Activated CD4-positive, alpha-beta memory T cell treated with anti-CD3 and anti-CD28 coated beads, Interleukin-2, amount 10 ng/mL, durations not matched to agents 7 days and 5 days (primary cell): ENCODE measurements at regions not wholly inside any gene's neighbourhood (a gene's known extent, or its start where the extent isn't known, plus 50 kb on each side); places are given as distances from the start of the nearest gene placed in this dataset.

Experiments used
- CTCF ChIA-PET: fragments of 350-600 bp; sonication (Branson Sonifier 250); formaldehyde crosslinking; loops from one replicate; lab custom pipeline; 2021; ENCODE audit warnings: antibody characterized with exemption, inconsistent platforms; lab: Charles Lee
- POLR2A ChIA-PET: fragments of 350-600 bp; sonication (Branson Sonifier 250); formaldehyde crosslinking; loops from one replicate; lab custom pipeline; 2021; ENCODE audit warnings: antibody characterized with exemption; lab: Charles Lee
- DNase-seq: peaks from one replicate; pipeline ENCODE4 v3.0.0-alpha.2; 2020
- H3K27ac Mint-ChIP-seq: one replicate; pipeline ENCODE4 v1.8.0; 2021; ENCODE audit warnings: mild to moderate bottlenecking, mixed read lengths
- H3K27me3 Mint-ChIP-seq: one replicate; pipeline ENCODE4 v1.8.0; 2021; ENCODE audit warnings: mixed read lengths
- H3K36me3 Mint-ChIP-seq: one replicate; pipeline ENCODE4 v1.8.0; 2021; ENCODE audit warnings: low read depth, mixed read lengths
- H3K4me1 Mint-ChIP-seq: one replicate; pipeline ENCODE4 v1.8.0; 2021; ENCODE audit warnings: mixed read lengths
- H3K4me3 Mint-ChIP-seq: one replicate; pipeline ENCODE4 v1.8.0; 2021; ENCODE audit warnings: mild to moderate bottlenecking, mixed read lengths
- H3K9me3 Mint-ChIP-seq: one replicate; pipeline ENCODE4 v1.8.0; 2021; ENCODE audit warnings: mixed read lengths

- Mint-ChIP-seq H3K27me3 (no peaks in the 10 kb centered on the region), H3K27ac (no peak overlapping the region), H3K4me1 (no peaks in the 10 kb centered on the region), H3K9me3 (no peaks in the 10 kb centered on the region), H3K36me3 (no peaks in the 10 kb centered on the region), H3K4me3 (no peak overlapping the region)
- ChIA-PET POLR2A (no interaction called here), CTCF (no interaction called here)
- no peak for DNase-seq
Measured at GRCh38 chr9:8172000-8172399, 372.4 kb upstream of the DMAC1 start.

- Mint-ChIP-seq H3K27ac (no peak overlapping the region), H3K27me3 (no peaks in the 10 kb centered on the region), H3K9me3 (no peaks in the 10 kb centered on the region), H3K4me1 (no peaks in the 10 kb centered on the region), H3K36me3 (no peaks in the 10 kb centered on the region), H3K4me3 (no peak overlapping the region)
- CTCF ChIA-PET: no interaction called here
- no peak for DNase-seq
- POLR2A ChIA-PET: no interaction called here
Measured at GRCh38 chr9:8168916-8169438, 369.4 kb upstream of the DMAC1 start.

GRCh38 chr9:8160787-8161186 lies 361.2 kb upstream of the DMAC1 start:
- no peak overlapping the region for H3K4me3 Mint-ChIP-seq
- H3K27me3 Mint-ChIP-seq: no peaks in the 10 kb centered on the region
- DNase-seq: no peak
- POLR2A ChIA-PET: no interaction called here
- H3K36me3 Mint-ChIP-seq: no peaks in the 10 kb centered on the region
- CTCF ChIA-PET: no interaction called here
- no peaks in the 10 kb centered on the region for H3K4me1 Mint-ChIP-seq
- no peaks in the 10 kb centered on the region for H3K9me3 Mint-ChIP-seq
- no peak overlapping the region for H3K27ac Mint-ChIP-seq

GRCh38 chr9:8158574-8158973 lies 359.0 kb upstream of the DMAC1 start:
- Mint-ChIP-seq H3K27ac (no peak overlapping the region), H3K4me1 (no peaks in the 10 kb centered on the region), H3K36me3 (no peaks in the 10 kb centered on the region), H3K4me3 (no peak overlapping the region), H3K9me3 (no peaks in the 10 kb centered on the region), H3K27me3 (no peaks in the 10 kb centered on the region)
- no peak for DNase-seq
- POLR2A ChIA-PET: no interaction called here
- CTCF ChIA-PET: no interaction called here

GRCh38 chr9:8157683-8158324 lies 358.2 kb upstream of the DMAC1 start:
- Mint-ChIP-seq H3K4me1 (no peaks in the 10 kb centered on the region), H3K4me3 (no peak overlapping the region), H3K9me3 (no peaks in the 10 kb centered on the region), H3K36me3 (no peaks in the 10 kb centered on the region), H3K27ac (no peak overlapping the region), H3K27me3 (no peaks in the 10 kb centered on the region)
- POLR2A ChIA-PET: no interaction called here
- no peak for DNase-seq
- CTCF ChIA-PET: no interaction called here

GRCh38 chr9:8156346-8156745 lies 356.8 kb upstream of the DMAC1 start:
- Mint-ChIP-seq H3K4me1 (no peaks in the 10 kb centered on the region), H3K27ac (no peak overlapping the region), H3K9me3 (no peaks in the 10 kb centered on the region), H3K36me3 (no peaks in the 10 kb centered on the region), H3K4me3 (no peak overlapping the region), H3K27me3 (no peaks in the 10 kb centered on the region)
- ChIA-PET CTCF (no interaction called here), POLR2A (no interaction called here)
- DNase-seq: no peak

GRCh38 chr9:8155706-8156105 lies 356.1 kb upstream of the DMAC1 start:
- no peak overlapping the region for H3K4me3 Mint-ChIP-seq
- no peak for DNase-seq
- H3K36me3 Mint-ChIP-seq: no peaks in the 10 kb centered on the region
- ChIA-PET POLR2A (no interaction called here), CTCF (no interaction called here)
- H3K4me1 Mint-ChIP-seq: no peaks in the 10 kb centered on the region
- peaks cover under 1% of the 10 kb centered on the region for H3K9me3 Mint-ChIP-seq
- no peak overlapping the region for H3K27ac Mint-ChIP-seq
- no peaks in the 10 kb centered on the region for H3K27me3 Mint-ChIP-seq

GRCh38 chr9:8143677-8144076 lies 344.1 kb upstream of the DMAC1 start:
- Mint-ChIP-seq H3K27me3 (no peaks in the 10 kb centered on the region), H3K27ac (no peak overlapping the region), H3K36me3 (no peaks in the 10 kb centered on the region), H3K4me3 (no peak overlapping the region), H3K9me3 (peaks cover 2% of the 10 kb centered on the region), H3K4me1 (no peaks in the 10 kb centered on the region)
- POLR2A ChIA-PET: no interaction called here
- CTCF ChIA-PET: no interaction called here
- no peak for DNase-seq

- no peak overlapping the region for H3K27ac Mint-ChIP-seq
- no peaks in the 10 kb centered on the region for H3K4me1 Mint-ChIP-seq
- H3K27me3 Mint-ChIP-seq: no peaks in the 10 kb centered on the region
- POLR2A ChIA-PET: no interaction called here
- no peak overlapping the region for H3K4me3 Mint-ChIP-seq
- CTCF ChIA-PET: no interaction called here
- H3K36me3 Mint-ChIP-seq: no peaks in the 10 kb centered on the region
- DNase-seq: no peak
- no peaks in the 10 kb centered on the region for H3K9me3 Mint-ChIP-seq
Measured at GRCh38 chr9:8140557-8140956, 341.0 kb upstream of the DMAC1 start.

GRCh38 chr9:8139756-8140155 lies 340.2 kb upstream of the DMAC1 start:
- no peaks in the 10 kb centered on the region for H3K4me1 Mint-ChIP-seq
- no peak overlapping the region for H3K4me3 Mint-ChIP-seq
- CTCF ChIA-PET: no interaction called here
- no peaks in the 10 kb centered on the region for H3K36me3 Mint-ChIP-seq
- H3K27ac Mint-ChIP-seq: no peak overlapping the region
- POLR2A ChIA-PET: no interaction called here
- H3K9me3 Mint-ChIP-seq: no peaks in the 10 kb centered on the region
- H3K27me3 Mint-ChIP-seq: no peaks in the 10 kb centered on the region
- DNase-seq: no peak

GRCh38 chr9:8136477-8136876 lies 336.9 kb upstream of the DMAC1 start:
- ChIA-PET POLR2A (no interaction called here), CTCF (no interaction called here)
- H3K4me3 Mint-ChIP-seq: no peak overlapping the region
- H3K9me3 Mint-ChIP-seq: no peaks in the 10 kb centered on the region
- H3K4me1 Mint-ChIP-seq: no peaks in the 10 kb centered on the region
- H3K27ac Mint-ChIP-seq: no peak overlapping the region
- H3K27me3 Mint-ChIP-seq: no peaks in the 10 kb centered on the region
- DNase-seq: no peak
- no peaks in the 10 kb centered on the region for H3K36me3 Mint-ChIP-seq

- Mint-ChIP-seq H3K27ac (no peak overlapping the region), H3K9me3 (no peaks in the 10 kb centered on the region), H3K4me3 (no peak overlapping the region), H3K4me1 (no peaks in the 10 kb centered on the region), H3K36me3 (no peaks in the 10 kb centered on the region), H3K27me3 (no peaks in the 10 kb centered on the region)
- CTCF ChIA-PET: no interaction called here
- POLR2A ChIA-PET: no interaction called here
- no peak for DNase-seq
Measured at GRCh38 chr9:8134635-8135034, 335.1 kb upstream of the DMAC1 start.

GRCh38 chr9:8133606-8134005 lies 334.0 kb upstream of the DMAC1 start:
- Mint-ChIP-seq H3K27ac (no peak overlapping the region), H3K4me1 (no peaks in the 10 kb centered on the region), H3K9me3 (no peaks in the 10 kb centered on the region), H3K27me3 (no peaks in the 10 kb centered on the region), H3K36me3 (no peaks in the 10 kb centered on the region), H3K4me3 (no peak overlapping the region)
- ChIA-PET CTCF (interaction anchor here (0.6 to 0.7 kb wide), 2 partner anchors 139 to 178 kb away, joined by 3 to 4 read pairs; no protein-coding TSS in a partner anchor), POLR2A (no interaction called here)
- DNase-seq: no peak

- Mint-ChIP-seq H3K9me3 (no peaks in the 10 kb centered on the region), H3K36me3 (no peaks in the 10 kb centered on the region), H3K27me3 (no peaks in the 10 kb centered on the region), H3K27ac (no peak overlapping the region), H3K4me1 (peaks cover 16% of the 10 kb centered on the region), H3K4me3 (no peak overlapping the region)
- no peak for DNase-seq
- POLR2A ChIA-PET: no interaction called here
- CTCF ChIA-PET: no interaction called here
Measured at GRCh38 chr9:8115570-8115969, 316.0 kb upstream of the DMAC1 start.
